Stimulated activated CD8-positive, alpha-beta memory T cell treated with anti-CD3 and anti-CD28 coated beads, Interleukin-7, amount 100 ng/mL, for 48 hours (primary cell): ENCODE measurements at regions not wholly inside any gene's neighbourhood (a gene's known extent, or its start where the extent isn't known, plus 50 kb on each side); places are given as distances from the start of the nearest gene placed in this dataset.

Experiments
- DNase-seq, 2 donors: peaks; one replicate each; pipeline ENCODE4 v3.0.0-alpha.2; 2020; ENCODE audit warnings: low read depth in 1 of 2; ENCODE audit errors: extremely low read depth in 1 of 2

DNA sequence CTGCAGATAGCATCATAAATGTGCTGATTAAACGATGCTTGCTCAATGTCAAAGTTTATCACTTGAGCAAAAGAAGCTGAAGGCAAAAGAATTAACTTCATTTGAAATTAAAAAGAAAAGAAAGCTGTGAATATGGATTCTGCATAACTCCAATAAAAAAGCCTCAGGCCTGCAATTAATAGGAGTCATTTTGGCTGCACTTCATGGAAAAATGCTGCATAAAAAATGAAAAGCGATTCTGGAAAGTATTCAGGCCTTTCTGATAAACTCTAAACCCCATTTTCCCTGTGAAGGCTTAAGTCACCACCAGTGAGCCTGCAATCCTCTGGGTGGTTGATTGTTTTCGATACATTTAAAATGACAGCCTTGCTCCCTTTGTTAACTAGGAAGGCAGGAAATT, 1793.4 kb downstream of the SUCLG1 start:
- no peak for DNase-seq

DNA sequence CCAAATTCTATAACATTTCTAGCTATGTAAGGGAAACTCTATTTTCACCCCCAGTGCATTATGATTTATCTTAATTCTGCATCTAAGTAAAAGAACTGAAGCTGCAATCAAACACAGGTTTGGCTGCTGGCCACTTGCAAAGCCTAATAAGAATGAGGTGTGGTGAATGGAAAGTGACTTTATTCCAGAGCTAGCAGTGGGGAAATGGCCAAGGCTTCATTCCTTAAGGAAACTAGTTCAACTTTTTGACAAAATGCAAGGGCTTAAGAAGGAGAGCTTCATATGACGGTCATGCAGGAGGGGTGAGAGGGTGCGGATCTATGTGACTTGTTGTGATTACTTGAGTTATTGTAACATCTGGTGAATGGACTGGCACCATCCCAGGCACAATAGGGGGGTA, 1802.0 kb downstream of the SUCLG1 start:
- DNase-seq = no peak

DNA sequence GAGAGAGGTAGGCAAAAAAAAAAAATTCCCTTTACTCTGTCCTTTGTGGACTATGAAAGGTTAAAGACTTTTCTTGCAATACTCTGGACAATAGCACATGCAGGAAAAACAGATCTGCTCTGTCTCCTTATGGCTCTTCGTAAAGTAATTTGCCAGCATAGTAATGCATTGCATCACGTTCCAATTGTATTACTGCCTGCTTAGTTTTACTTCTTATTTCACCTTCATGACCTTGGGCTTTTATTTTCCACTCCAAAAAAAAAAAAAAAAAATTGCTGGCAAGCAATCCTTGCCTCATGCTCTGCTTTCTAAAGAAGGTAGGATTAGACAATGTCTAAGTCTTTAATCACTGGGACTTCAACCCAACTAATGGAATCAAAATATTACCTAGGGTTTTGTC, 1802.7 kb downstream of the SUCLG1 start:
- DNase-seq = no peak

DNA sequence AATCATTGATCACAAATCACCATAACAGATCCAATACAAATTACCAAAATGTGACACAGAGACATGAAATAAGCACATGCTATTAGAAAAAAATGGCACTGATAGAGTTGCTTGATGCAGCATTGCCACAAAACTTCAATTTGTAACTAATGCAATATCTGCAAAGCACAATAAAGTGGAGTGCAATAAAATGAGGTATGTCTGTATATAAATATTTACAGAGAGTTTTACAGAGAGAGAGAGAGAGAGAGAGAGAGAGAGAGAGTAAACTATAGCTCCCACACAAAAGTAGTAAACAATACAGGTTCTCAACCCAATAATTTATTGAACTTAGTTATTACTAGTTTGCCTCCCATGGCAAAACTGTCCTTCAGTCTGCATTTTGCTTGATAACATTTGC, 1807.0 kb downstream of the SUCLG1 start:
- no peak for DNase-seq

DNA sequence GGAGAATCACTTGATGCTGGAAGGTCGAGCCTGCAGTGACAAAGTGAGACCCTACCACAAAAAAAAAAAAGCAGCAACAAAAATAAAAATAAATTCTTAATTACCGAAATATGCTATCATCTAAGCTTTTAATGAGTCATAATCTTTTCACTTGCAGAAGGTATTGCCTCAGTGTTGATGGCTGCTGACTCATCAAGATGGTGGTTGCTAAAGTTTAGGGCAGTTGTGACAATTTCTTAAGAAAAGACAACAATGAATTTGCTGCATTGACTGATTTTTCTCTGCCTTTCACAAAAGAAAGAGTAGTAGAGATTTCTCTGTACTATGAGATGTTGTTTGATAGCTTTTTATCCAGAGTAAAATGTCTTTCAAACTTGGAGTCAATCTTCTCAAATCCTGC, 1809.0 kb downstream of the SUCLG1 start:
- DNase-seq = no peak

DNA sequence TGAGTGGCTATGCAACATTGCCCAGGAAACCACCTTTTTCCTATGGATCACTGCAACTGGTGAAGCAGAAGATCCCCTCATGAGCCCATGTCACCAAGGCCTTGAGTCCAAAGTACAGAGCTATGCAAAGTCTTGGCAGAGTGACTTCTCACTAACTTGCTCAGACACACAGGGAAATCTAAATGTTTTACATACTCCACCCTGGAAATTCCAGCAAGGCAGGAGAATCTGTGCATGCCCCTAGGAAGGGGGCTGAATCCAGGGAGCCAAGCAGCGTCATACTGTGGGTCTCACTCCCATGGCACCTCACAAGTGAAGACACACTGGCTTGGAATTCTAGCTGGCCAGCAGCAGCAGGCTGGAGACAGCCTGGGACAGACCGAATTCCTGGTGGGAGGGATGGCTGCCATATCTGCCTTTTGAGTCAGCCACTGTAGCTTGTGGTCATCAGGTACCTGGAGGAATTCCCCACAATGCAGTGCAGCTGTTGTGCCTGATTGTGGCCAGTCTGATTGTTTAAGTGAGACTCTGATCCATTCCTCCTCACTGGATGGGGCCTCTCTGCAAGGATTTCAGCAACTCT, 1817.4 kb downstream of the SUCLG1 start:
- DNase-seq = no peak

DNA sequence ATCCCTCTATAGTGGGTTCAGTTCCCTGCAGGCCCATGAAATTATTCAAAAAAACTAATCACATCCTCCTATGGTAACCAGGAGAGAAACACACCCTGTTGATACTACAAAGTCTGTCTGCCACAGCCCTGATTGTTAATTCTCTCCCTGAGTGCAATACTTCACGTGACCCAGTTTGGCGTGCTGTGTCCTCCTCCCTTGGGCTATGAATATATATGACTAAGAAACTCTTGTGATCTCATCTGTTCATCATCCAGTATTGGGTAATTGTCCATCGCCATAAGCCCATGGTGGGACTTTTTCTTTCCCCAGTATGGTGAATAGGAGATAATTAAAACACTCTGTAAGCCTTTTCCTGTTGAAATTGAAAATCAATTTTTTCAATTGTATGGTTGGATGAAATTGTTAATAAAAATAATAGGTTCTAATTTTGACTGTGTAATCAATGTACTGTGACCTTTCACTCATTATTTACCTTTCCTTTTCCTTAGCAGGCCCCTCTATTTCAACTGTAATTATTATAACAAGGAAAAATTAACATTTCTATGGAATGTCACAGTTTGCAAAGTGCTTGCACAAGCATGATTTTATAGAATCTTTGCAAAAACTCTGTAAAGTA, 1822.6 kb downstream of the SUCLG1 start:
- DNase-seq = no peak

DNA sequence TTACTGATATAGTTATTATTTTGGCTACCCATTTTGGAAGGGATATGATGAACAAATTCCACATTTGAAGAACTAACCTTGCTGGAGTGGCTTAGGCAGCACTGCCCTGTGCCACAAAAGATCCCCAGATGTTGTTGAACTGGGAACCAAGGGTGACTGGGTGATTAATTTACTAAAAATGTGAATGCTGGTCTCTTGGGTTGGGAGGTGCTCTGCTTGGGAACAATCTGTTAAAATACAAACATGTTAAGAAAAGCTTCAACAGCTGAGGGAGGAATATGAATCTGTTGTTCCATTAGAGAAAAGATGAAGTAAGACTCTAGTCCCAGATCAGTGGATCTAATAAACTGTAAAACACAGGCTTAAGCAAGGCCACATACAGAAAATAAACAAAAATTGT, 1860.1 kb downstream of the SUCLG1 start:
- DNase-seq = no peak

DNA sequence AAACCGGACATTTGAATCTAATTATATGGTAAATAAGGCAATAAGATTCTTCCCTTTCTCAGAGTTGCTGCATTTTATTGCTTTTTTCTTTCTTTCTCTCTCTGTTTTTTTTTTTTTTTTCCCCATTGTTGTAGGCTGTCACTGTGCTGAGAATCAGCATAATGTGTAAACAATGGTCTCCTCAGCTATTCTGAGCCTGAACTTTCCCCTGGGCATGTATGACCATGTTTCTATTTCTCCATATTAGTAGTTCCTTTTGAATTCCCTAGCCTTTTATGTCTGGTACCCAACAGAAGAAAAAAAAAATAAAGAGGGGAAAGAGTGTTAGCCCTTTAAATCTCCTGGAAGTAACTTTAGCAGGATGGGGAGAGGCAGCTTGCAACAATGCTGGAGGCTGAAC, 1862.5 kb downstream of the SUCLG1 start:
- DNase-seq = no peak

DNA sequence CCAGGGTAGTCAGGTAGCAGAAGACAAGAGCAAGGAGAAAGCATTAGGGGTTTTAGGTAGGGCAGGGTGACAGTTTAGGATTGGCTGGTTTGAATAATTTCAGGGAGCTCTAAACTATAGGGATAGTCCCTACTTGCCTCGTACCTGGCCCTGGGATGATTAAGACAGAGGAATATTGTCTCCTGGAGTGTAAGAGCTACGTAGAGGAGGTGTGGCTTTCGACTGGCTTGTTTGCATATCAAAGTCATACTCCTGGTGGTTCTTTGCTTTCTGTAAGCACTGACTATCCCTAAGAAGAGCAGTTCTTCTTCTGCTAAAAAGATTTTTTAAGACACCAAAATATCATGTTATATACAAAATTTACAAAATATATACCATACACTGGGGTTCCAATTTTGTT, 1867.4 kb downstream of the SUCLG1 start:
- DNase-seq = no peak

DNA sequence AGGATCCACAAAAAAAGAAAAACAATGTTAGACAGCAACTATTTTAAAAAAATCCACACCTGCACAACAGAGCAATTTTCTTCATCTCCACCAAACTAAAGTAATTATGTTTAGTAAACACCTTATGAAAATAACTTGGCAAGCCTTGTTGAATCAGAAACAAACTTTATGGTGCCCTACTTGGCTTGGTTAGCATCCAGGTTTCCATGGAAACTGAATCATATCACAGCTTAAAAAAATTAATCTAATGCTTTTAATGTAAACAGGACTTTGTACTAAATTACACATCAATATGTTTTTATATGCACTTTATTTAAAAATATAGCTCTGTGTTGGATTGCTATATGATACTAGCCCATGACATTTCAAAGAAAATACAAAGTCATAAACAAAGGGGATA, 1882.4 kb downstream of the SUCLG1 start:
- DNase-seq = no peak

DNA sequence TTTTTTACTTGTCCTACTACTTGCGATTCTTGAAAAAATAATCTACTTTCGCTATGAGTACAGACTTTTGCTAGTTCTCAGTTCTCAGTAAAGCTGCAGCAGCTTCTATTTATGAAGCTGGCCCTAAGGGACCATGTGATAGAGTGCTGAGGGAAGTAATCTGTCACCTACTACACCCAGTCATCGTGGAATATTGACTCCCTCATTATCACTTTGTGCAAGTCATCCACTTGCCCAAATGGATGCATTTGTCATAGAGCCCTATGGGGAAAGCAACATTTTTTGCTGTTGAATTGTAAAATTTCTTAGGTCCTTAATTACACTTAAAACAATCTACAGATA, 1919.8 kb downstream of the SUCLG1 start:
- no peak for DNase-seq

DNA sequence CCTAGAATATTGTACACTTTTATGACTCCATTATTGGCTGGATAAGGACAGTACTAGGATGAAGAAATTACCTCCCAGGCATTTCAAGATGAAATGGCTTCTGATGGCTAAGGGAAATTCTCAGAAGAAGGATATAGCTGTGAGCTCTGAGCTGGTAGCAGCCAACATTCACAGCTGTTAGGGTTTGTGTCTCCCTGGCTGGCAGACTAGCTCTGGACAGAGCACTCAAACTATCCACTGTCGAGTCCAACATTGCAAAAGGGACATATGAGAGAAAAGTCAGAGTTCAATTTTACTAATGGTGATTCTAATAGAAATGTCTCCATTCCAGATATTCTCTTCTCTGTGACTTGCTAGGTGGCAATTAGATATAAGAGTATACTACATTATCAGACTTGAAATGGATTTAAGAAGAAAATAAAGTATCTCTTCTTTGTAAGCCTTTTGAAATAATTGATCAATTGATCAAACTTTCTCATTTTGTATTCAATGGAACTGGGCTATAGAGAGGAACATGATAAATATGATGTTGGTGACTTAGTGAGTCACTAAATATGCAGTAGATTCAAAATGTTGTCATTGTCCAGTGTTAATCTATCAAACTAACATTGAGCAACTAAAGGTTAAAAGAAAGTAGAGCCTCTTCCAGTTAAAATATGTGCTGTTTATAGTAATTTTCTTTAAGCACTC, 1920.3 kb downstream of the SUCLG1 start:
- DNase-seq = no peak

DNA sequence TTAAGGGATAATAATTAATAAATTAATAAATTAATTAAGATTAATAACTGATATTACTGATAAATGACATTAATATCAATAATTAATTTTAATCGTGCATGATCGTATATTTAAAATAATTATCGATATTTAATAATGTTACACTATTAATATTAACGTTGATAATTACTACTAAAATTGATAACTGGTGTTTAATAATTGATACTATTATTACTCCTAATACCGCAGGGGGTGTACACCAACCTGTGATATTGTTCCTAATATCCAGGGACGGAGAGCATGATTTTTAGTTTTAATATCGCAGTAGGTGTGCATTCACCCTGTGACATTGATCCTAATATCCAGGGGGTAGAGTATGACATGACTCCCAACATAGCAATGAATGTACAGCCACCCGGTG, 1930.8 kb downstream of the SUCLG1 start:
- no peak for DNase-seq

DNA sequence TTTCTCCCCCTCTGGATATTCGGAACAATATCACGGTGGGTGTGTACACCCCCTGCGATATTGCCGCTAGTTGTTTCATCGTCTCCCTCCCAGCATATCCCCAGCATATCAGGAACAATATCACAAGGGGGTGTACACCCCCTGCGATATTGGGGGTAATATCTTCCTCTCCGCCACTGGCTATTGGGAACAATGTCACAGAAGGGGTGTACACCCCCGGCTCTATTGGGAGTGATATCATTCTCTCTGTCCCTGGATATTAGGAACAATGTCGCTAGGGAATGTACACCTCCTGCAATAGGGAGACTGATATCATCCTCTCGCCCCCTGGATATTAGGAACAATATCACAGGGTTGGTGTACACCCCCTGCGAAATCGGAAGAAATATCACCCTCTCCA, 1932.0 kb downstream of the SUCLG1 start:
- no peak for DNase-seq

DNA sequence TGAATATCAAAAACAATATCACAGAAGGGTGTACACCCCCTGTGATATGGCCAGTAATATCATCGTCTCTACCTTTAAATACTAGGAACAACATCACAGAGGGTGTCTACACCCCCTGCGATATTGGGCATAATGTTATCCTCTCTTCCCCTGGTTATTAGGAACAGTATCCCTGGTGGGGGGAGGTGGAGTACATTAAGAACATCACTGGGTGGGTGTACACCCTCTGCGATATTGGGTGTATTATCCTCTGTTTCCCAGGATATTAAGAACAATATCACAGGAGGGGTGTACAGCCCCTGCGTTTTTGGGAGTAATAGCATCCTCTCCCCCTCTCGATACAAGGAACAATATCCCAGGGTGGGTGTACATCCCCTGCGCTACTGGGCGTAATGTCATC, 1932.8 kb downstream of the SUCLG1 start:
- no peak for DNase-seq

DNA sequence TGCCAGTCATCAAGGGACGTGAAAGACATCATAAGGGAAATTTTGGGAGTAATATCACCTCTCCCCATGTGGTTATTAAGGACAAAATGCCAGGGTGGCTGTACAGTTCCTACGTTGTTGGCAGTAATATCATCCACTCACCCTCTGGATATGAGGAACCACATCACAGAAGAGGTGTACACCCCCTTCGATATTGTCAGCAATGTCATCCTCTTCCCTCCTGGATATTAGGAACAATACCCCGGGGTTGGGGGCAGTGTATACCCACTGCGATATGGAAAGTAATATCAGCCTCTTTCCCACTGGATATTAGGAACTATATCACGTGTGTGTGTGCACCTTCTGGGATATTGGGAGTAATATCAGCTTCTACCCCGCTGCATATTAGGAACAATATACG, 1933.3 kb downstream of the SUCLG1 start:
- DNase-seq = no peak

DNA sequence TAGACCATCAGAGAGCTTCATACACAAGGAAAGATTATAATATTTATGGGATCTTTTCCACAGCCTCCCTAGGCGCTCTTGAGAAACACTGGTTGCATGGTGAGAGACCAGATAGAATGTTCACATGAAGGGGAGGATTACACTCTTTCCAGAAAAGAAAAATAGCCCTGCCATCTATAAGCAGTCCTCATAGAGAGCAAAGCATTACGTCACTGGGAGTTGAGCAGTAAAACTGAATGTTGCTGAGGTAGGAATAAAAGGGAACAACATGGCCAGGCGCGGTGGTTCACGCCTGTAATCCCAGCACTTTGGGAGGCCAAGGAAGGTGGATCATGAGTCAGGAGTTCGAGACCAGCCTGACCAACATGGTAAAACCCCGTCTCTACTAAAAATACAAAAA, 1934.3 kb downstream of the SUCLG1 start:
- DNase-seq = no peak

DNA sequence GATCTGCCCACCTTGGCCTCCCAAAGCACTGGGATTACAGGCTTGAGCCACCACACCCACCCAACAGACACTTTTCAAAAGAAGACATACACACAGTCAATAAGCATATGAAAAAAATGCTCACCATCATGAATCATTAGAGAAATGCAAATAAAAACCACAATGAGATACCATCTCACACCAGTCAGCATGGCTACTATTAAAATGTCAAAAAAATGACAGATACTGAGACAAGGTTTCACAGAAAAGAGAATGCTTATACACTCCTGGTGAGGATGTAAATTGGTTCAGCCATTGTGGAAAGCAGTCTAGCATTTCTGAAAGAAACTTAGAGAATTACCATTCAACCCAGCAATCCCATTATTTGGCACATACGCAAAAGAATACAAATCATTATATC, 1947.2 kb downstream of the SUCLG1 start:
- DNase-seq = no peak

DNA sequence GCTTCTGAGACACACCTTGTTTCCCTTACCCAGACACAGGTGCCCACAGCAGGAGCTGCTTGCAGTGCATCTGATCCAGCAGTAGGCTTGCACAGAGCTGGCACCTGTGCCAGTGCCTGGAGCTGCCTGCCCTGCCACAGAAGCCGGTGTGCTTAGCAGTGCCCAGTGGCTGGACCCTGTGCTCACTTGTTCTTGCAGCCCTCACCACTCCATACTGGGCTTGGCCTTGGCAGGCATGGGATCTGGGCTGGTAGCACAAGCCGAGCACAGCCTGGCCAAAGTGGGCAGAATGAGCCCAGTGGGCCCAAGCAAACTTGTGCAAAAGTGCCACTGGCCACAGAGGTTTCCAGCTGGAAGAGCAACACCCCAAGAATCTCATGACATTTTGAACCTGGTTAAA, 1950.4 kb downstream of the SUCLG1 start:
- DNase-seq = no peak

DNA sequence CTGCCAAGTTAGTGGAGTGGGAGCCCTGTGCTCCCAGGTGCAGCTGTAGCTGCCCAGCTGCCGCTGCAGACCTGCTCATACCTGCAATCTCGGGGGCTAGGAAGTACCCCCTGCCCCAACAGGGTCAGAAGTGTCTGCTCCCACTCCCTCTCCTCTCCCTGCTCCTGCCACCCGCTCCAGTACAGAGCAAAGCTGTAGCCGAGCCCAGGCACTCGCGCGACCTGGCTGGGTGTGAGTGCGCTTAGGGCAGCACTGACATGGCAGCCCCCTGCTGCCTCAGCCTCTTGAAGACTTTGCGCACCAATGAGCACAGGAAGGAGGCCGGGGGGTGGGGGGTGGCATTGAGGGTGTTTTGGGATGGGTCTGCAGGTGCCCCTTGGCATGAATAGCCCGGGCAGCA, 1951.4 kb downstream of the SUCLG1 start:
- no peak for DNase-seq

DNA sequence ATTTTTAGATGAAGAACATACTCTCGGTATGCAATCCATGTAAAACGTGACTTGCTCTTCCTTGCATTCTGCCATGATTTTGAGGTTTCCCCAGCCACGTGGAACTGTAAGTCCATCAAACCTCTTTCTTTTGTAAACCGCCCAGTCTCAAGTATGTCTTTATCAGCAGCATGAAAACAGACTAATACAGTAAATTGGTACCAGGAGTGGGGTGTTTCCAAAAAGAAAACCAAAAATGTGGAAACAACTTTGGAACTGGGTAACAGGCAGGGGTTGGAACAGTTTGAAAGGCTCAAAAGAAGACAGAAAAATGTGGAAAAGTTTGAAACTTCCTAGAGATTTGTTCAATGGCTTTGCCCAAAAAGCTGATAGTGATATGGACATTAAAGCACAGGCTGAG, 1957.9 kb downstream of the SUCLG1 start:
- DNase-seq = no peak
